ENCODE measurements at regions not wholly inside any gene's neighbourhood (a gene's known extent, or its start where the extent isn't known, plus 50 kb on each side); places are given as distances from the start of the nearest gene placed in this dataset.

DNA sequence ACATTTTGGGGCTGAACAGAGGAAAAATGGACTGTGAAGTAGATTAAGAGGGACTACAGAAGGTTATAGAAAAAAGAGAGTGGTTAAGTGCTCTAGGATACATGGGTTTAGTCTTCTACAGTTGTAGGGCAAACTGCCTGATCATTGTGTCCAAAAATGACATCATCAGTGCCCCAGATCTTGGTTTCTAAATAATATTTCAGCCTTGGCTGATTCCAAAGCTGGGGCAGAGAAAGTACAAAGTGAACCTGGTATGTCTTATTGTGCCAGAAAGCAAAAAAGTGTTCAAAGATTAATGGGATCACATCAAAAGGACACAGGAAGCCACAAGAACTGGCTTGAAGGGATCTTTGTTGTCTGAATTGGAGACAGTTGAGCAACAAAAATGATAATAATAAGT lies 97.1 kb upstream of the ZNF521 start:
- TF ChIP-seq, protein P1, sequence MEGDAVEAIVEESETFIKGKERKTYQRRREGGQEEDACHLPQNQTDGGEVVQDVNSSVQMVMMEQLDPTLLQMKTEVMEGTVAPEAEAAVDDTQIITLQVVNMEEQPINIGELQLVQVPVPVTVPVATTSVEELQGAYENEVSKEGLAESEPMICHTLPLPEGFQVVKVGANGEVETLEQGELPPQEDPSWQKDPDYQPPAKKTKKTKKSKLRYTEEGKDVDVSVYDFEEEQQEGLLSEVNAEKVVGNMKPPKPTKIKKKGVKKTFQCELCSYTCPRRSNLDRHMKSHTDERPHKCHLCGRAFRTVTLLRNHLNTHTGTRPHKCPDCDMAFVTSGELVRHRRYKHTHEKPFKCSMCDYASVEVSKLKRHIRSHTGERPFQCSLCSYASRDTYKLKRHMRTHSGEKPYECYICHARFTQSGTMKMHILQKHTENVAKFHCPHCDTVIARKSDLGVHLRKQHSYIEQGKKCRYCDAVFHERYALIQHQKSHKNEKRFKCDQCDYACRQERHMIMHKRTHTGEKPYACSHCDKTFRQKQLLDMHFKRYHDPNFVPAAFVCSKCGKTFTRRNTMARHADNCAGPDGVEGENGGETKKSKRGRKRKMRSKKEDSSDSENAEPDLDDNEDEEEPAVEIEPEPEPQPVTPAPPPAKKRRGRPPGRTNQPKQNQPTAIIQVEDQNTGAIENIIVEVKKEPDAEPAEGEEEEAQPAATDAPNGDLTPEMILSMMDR (IDR thresholded peaks at IDR 0.05; ENCODE audit: extremely low read depth in 1 of 2, insufficient read depth in 1 of 2, low read depth in 1 of 2, low read length in 2 of 2) = no peak
- TF ChIP-seq POLR2A (IDR thresholded peaks at IDR 0.05; ENCODE audit: low read depth, low read length) (no peak), POLR2AphosphoS5 (IDR thresholded peaks at IDR 0.05; ENCODE audit: insufficient read depth, low read depth, low read length) (no peak)
